ENCODE measurements at regions not wholly inside any gene's neighbourhood (a gene's known extent, or its start where the extent isn't known, plus 50 kb on each side); places are given as distances from the start of the nearest gene placed in this dataset.

- no peaks in the 10 kb centered on the region for H3K36me3 ChIP-seq
- TF ChIP-seq Cebpa-rat (IDR thresholded peaks at IDR 0.05): no peak
- no peak overlapping the region for H3K27ac ChIP-seq
- no peak overlapping the region for H3K4me3 ChIP-seq
- H3K27me3 ChIP-seq: no peaks in the 10 kb centered on the region
- H3K9me3 ChIP-seq: no peaks in the 10 kb centered on the region
- no peaks in the 10 kb centered on the region for H4K20me1 ChIP-seq
- H3K9ac ChIP-seq: no peak overlapping the region
- H3K4me2 ChIP-seq: no peak overlapping the region
- no peaks in the 10 kb centered on the region for H3K4me1 ChIP-seq
Observed at GRCh38 chr11:28837599-28837998, 729.4 kb downstream of the METTL15 start.

- no peak overlapping the region for H3K27ac ChIP-seq
- no peak overlapping the region for H3K4me3 ChIP-seq
Observed at GRCh38 chr11:28836285-28837081, 728.3 kb downstream of the METTL15 start.

GRCh38 chr11:28835790-28836189, 727.6 kb downstream of the METTL15 start:
- H4K20me1 ChIP-seq: no peaks in the 10 kb centered on the region
- no peak overlapping the region for H3K9ac ChIP-seq
- H3K4me1 ChIP-seq: no peaks in the 10 kb centered on the region
- H3K4me3 ChIP-seq: no peak overlapping the region
- no peaks in the 10 kb centered on the region for H3K27me3 ChIP-seq
- TF ChIP-seq Cebpa-rat (IDR thresholded peaks at IDR 0.05): no peak
- H3K4me2 ChIP-seq: no peak overlapping the region
- H3K27ac ChIP-seq: no peak overlapping the region
- H3K9me3 ChIP-seq: no peaks in the 10 kb centered on the region
- no peaks in the 10 kb centered on the region for H3K36me3 ChIP-seq

More at GRCh38 chr11:28836285-28837081, 728.3 kb downstream of the METTL15 start:
- Histone ChIP-seq H3K4me1 (no peaks in the 10 kb centered on the region), H3K9ac (no peak overlapping the region), H3K36me3 (no peaks in the 10 kb centered on the region), H3K9me3 (no peaks in the 10 kb centered on the region), H3K27me3 (no peaks in the 10 kb centered on the region), H4K20me1 (no peaks in the 10 kb centered on the region), H3K4me2 (no peak overlapping the region)
- no peak for TF ChIP-seq Cebpa-rat (IDR thresholded peaks at IDR 0.05)

- Histone ChIP-seq H3K4me2 (no peak overlapping the region), H3K9me3 (no peaks in the 10 kb centered on the region), H3K4me1 (no peaks in the 10 kb centered on the region), H3K4me3 (no peak overlapping the region), H3K36me3 (no peaks in the 10 kb centered on the region), H3K27me3 (no peaks in the 10 kb centered on the region), H3K9ac (no peak overlapping the region), H3K27ac (no peak overlapping the region), H4K20me1 (no peaks in the 10 kb centered on the region)
- TF ChIP-seq Cebpa-rat (IDR thresholded peaks at IDR 0.05): no peak
Observed at GRCh38 chr11:28835317-28835716, 727.1 kb downstream of the METTL15 start.

- Histone ChIP-seq H4K20me1 (no peaks in the 10 kb centered on the region), H3K4me1 (no peaks in the 10 kb centered on the region), H3K4me3 (no peak overlapping the region), H3K9ac (no peak overlapping the region), H3K27me3 (no peaks in the 10 kb centered on the region), H3K36me3 (no peaks in the 10 kb centered on the region), H3K4me2 (no peak overlapping the region), H3K27ac (no peak overlapping the region), H3K9me3 (no peaks in the 10 kb centered on the region)
- no peak for TF ChIP-seq Cebpa-rat (IDR thresholded peaks at IDR 0.05)
Observed at GRCh38 chr11:28834877-28835276, 726.7 kb downstream of the METTL15 start.

- Histone ChIP-seq H3K4me1 (no peaks in the 10 kb centered on the region), H4K20me1 (no peaks in the 10 kb centered on the region), H3K27me3 (no peaks in the 10 kb centered on the region), H3K9me3 (no peaks in the 10 kb centered on the region), H3K36me3 (no peaks in the 10 kb centered on the region), H3K27ac (no peak overlapping the region), H3K4me2 (no peak overlapping the region), H3K4me3 (no peak overlapping the region), H3K9ac (no peak overlapping the region)
- no peak for TF ChIP-seq Cebpa-rat (IDR thresholded peaks at IDR 0.05)
Observed at GRCh38 chr11:28833670-28834069, 725.5 kb downstream of the METTL15 start.

GRCh38 chr11:28833169-28833568, 725.0 kb downstream of the METTL15 start:
- H3K27me3 ChIP-seq: no peaks in the 10 kb centered on the region

GRCh38 chr11:28826807-28827206, 718.6 kb downstream of the METTL15 start:
- Histone ChIP-seq H3K27me3 (no peaks in the 10 kb centered on the region), H3K36me3 (no peaks in the 10 kb centered on the region), H3K9ac (no peak overlapping the region), H3K4me2 (no peak overlapping the region), H4K20me1 (no peaks in the 10 kb centered on the region), H3K9me3 (peaks cover 9% of the 10 kb centered on the region), H3K4me1 (no peaks in the 10 kb centered on the region), H3K4me3 (no peak overlapping the region), H3K27ac (no peak overlapping the region)
- no peak for TF ChIP-seq Cebpa-rat (IDR thresholded peaks at IDR 0.05)

More at GRCh38 chr11:28833169-28833568, 725.0 kb downstream of the METTL15 start:
- H3K9ac ChIP-seq: no peak overlapping the region
- no peak overlapping the region for H3K27ac ChIP-seq
- H3K4me1 ChIP-seq: no peaks in the 10 kb centered on the region
- TF ChIP-seq Cebpa-rat (IDR thresholded peaks at IDR 0.05): no peak
- H3K4me3 ChIP-seq: no peak overlapping the region
- no peak overlapping the region for H3K4me2 ChIP-seq
- H3K9me3 ChIP-seq: no peaks in the 10 kb centered on the region
- no peaks in the 10 kb centered on the region for H4K20me1 ChIP-seq
- H3K36me3 ChIP-seq: no peaks in the 10 kb centered on the region

- Histone ChIP-seq H3K27me3 (no peaks in the 10 kb centered on the region), H3K9me3 (peaks cover 7% of the 10 kb centered on the region), H3K4me2 (no peak overlapping the region), H3K4me1 (no peaks in the 10 kb centered on the region), H3K27ac (no peak overlapping the region), H3K9ac (no peak overlapping the region), H3K4me3 (no peak overlapping the region), H3K36me3 (no peaks in the 10 kb centered on the region), H4K20me1 (no peaks in the 10 kb centered on the region)
- TF ChIP-seq Cebpa-rat (IDR thresholded peaks at IDR 0.05): no peak
Observed at GRCh38 chr11:28822576-28822975, 714.4 kb downstream of the METTL15 start.

- Histone ChIP-seq H3K4me1 (no peaks in the 10 kb centered on the region), H3K9ac (no peak overlapping the region), H3K27ac (no peak overlapping the region), H3K27me3 (no peaks in the 10 kb centered on the region), H3K4me2 (no peak overlapping the region), H3K9me3 (no peaks in the 10 kb centered on the region), H3K36me3 (no peaks in the 10 kb centered on the region), H4K20me1 (no peaks in the 10 kb centered on the region), H3K4me3 (no peak overlapping the region)
- no peak for TF ChIP-seq Cebpa-rat (IDR thresholded peaks at IDR 0.05)
Observed at GRCh38 chr11:28820296-28820989, 712.3 kb downstream of the METTL15 start.
